A549 (cell line): ENCODE measurements at regions not wholly inside any gene's neighbourhood (a gene's known extent, or its start where the extent isn't known, plus 50 kb on each side); places are given as distances from the start of the nearest gene placed in this dataset.

Source experiments
- BHLHE40 ChIP-seq: IDR thresholded peaks from 2 replicates; pipeline ENCODE4 v1.6.1; 2012; ENCODE audit warnings: low read depth, low read length, inconsistent platforms
- EP300 ChIP-seq, 2 experiments: fragments of >200 bp; sonication (Bioruptor Twin); formaldehyde crosslinking; IDR thresholded peaks; 2 replicates in 1 of 2; 3 replicates in 1 of 2; pipeline ENCODE4 v1.6.1; 2016 to 2017
- HOXB5 ChIP-seq: fragments of 250-450 bp; sonication (Bioruptor Pico); IDR thresholded peaks from 2 replicates; pipeline ENCODE4 v1.5.0; 2020; ENCODE audit warnings: mild to moderate bottlenecking, moderate library complexity
- MAFK ChIP-seq: fragments of 450-650 bp; IDR thresholded peaks from 2 replicates; pipeline ENCODE4 v1.6.1; 2014; ENCODE audit not compliant: partially characterized antibody
- POLR2A ChIP-seq: IDR thresholded peaks from 2 replicates; pipeline ENCODE4 v1.6.1; 2012; ENCODE audit warnings: mild to moderate bottlenecking, low read length
- TF ChIP-seq, protein P1 (sequence below): fragments of >200 bp; sonication (Bioruptor Twin); formaldehyde crosslinking; IDR thresholded peaks from 3 replicates; pipeline ENCODE4 v1.5.1; 2016
- TF ChIP-seq, protein P2 (sequence below): fragments of 200-600 bp; sonication (generic); IDR thresholded peaks from 2 replicates; pipeline ENCODE4 v1.6.1; 2016; ENCODE audit warnings: antibody characterized with exemption, mild to moderate bottlenecking, moderate library complexity
- TF ChIP-seq, protein P3 (sequence below): fragments of 150-350 bp; IDR thresholded peaks from 2 replicates; pipeline ENCODE4 v1.6.1; 2014; ENCODE audit warnings: low read depth, mild to moderate bottlenecking, low read length

DNA sequence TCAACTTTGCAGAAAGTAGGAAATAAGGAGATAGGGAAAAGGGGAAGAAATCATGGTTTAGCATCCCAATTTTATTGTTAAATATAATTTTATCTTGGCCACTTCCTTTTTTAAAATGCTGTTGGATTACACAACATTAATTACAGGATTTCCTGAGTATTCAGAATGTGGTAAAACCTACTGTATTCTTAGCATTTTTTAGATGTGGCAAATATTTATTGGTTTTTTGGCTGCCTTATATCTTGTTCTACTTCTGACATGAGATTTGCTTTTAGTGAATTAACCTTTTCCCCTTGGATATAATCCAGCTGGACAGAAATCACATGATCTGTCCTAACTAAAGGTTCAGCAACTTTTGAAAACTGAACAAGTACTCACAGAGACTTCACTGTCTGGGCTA lies 104.9 kb downstream of the PTGS2 start:
- TF ChIP-seq, protein P1, sequence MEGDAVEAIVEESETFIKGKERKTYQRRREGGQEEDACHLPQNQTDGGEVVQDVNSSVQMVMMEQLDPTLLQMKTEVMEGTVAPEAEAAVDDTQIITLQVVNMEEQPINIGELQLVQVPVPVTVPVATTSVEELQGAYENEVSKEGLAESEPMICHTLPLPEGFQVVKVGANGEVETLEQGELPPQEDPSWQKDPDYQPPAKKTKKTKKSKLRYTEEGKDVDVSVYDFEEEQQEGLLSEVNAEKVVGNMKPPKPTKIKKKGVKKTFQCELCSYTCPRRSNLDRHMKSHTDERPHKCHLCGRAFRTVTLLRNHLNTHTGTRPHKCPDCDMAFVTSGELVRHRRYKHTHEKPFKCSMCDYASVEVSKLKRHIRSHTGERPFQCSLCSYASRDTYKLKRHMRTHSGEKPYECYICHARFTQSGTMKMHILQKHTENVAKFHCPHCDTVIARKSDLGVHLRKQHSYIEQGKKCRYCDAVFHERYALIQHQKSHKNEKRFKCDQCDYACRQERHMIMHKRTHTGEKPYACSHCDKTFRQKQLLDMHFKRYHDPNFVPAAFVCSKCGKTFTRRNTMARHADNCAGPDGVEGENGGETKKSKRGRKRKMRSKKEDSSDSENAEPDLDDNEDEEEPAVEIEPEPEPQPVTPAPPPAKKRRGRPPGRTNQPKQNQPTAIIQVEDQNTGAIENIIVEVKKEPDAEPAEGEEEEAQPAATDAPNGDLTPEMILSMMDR = no peak
- TF ChIP-seq EP300 (IDR thresholded peaks at IDR 0.05) = no peak
- no peak for TF ChIP-seq POLR2A
- TF ChIP-seq, protein P2, sequence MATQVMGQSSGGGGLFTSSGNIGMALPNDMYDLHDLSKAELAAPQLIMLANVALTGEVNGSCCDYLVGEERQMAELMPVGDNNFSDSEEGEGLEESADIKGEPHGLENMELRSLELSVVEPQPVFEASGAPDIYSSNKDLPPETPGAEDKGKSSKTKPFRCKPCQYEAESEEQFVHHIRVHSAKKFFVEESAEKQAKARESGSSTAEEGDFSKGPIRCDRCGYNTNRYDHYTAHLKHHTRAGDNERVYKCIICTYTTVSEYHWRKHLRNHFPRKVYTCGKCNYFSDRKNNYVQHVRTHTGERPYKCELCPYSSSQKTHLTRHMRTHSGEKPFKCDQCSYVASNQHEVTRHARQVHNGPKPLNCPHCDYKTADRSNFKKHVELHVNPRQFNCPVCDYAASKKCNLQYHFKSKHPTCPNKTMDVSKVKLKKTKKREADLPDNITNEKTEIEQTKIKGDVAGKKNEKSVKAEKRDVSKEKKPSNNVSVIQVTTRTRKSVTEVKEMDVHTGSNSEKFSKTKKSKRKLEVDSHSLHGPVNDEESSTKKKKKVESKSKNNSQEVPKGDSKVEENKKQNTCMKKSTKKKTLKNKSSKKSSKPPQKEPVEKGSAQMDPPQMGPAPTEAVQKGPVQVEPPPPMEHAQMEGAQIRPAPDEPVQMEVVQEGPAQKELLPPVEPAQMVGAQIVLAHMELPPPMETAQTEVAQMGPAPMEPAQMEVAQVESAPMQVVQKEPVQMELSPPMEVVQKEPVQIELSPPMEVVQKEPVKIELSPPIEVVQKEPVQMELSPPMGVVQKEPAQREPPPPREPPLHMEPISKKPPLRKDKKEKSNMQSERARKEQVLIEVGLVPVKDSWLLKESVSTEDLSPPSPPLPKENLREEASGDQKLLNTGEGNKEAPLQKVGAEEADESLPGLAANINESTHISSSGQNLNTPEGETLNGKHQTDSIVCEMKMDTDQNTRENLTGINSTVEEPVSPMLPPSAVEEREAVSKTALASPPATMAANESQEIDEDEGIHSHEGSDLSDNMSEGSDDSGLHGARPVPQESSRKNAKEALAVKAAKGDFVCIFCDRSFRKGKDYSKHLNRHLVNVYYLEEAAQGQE = no peak
- TF ChIP-seq BHLHE40 = no peak
- TF ChIP-seq, protein P3, sequence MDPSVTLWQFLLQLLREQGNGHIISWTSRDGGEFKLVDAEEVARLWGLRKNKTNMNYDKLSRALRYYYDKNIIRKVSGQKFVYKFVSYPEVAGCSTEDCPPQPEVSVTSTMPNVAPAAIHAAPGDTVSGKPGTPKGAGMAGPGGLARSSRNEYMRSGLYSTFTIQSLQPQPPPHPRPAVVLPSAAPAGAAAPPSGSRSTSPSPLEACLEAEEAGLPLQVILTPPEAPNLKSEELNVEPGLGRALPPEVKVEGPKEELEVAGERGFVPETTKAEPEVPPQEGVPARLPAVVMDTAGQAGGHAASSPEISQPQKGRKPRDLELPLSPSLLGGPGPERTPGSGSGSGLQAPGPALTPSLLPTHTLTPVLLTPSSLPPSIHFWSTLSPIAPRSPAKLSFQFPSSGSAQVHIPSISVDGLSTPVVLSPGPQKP = no peak
- no peak for TF ChIP-seq HOXB5 (CRISPR knock-in tag)
- no peak for TF ChIP-seq MAFK
